ENCODE measurements at regions not wholly inside any gene's neighbourhood (a gene's known extent, or its start where the extent isn't known, plus 50 kb on each side); places are given as distances from the start of the nearest gene placed in this dataset.

GRCh38 chr18:67618061-67618460, 101.5 kb upstream of the DSEL start:
- DNase-seq = no peak

GRCh38 chr18:67615876-67616275, 99.4 kb upstream of the DSEL start:
- no peak for DNase-seq

DNA sequence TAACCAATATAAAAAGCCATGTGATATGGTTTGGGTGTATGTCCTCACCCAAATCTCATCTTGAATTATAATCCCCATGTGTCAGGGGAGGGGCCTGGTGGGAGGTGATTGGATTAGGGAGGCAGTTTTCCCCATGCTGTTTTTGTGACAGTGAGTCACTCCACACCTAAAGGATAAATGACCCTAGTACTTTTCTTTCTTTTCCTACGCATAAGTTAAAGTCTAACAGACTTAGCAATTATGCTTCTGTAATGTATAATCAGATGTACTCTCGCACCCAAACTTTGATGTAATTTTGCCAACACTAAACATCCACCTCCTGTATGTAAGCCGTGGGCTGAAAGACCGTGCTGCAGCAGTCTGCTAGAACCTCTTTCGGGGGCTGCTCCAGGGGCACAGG, 97.2 kb upstream of the DSEL start:
- DNase-seq = no peak

GRCh38 chr18:67612281-67612680, 95.8 kb upstream of the DSEL start:
- no peak for DNase-seq

- DNase-seq = no peak
Observed at GRCh38 chr18:67608615-67609273, 92.2 kb upstream of the DSEL start.

DNA sequence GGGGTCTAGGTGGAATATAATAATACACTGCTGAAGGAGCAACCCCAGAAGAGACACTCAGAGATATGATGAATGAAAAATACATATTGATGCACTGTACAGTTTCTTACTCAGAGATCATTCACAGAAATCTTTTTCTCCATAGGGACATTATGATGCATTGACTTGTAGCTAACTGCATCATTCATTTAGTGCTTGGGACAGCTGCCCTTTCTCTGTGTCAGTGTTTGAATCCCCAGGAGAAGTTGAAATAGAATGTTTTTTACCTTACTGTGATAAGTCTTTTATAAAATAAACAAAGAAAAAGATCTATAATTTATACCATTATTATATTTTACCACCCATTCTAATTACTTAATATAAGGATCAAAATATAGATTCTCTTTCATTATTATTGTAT, 91.7 kb upstream of the DSEL start:
- DNase-seq = no peak

GRCh38 chr18:67600181-67601180, 84.0 kb upstream of the DSEL start:
- no peak for DNase-seq

DNA sequence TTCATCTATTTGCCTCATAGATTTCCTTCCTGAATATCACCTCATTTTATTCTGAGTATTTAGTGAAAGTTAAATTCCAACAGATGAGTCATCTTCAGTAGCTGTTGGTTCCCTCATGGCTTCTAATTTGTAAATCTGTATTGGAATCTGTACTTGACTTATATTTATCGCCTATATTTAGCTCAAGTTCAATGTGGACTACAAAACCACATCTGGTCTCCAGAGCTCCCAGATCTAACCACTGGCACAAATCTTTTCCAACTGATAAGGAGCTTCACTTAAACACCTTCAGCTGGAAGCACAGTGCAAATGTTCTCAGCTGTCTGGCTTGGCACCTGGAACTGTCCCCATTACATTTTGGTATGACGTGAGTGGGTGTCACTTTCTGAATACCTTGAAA, 82.8 kb upstream of the DSEL start:
- DNase-seq = no peak

- DNase-seq = no peak
Observed at GRCh38 chr18:67597759-67598158, 81.2 kb upstream of the DSEL start.

GRCh38 chr18:67596003-67596402, 79.5 kb upstream of the DSEL start:
- DNase-seq = no peak

DNA sequence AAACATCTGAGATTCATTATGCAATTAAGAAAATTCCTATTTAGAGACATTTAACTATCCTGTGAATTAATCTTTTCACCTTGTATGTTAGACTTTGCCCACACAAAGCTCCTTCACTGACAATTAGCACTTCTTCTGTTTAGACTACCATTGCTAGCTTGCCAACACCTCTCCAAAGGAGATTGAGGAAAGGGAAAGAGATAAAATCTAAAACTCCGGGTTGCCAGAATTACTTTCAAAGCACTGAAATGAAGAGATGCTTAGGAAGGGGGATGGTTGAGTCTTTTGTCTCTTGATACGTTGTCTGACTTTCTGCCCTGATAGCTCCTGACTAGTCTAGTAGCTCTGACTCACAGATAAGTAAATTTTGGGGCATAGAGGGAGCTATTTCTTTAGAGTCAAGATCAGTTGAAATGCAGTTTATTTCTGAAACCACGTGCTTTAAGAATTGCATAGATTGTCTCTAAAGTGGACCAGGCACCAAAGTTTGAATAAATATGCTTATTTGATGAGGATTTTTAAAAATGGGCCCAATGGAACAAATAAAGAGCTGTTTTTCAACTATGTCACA, 74.1 kb upstream of the DSEL start:
- no peak for DNase-seq

DNA sequence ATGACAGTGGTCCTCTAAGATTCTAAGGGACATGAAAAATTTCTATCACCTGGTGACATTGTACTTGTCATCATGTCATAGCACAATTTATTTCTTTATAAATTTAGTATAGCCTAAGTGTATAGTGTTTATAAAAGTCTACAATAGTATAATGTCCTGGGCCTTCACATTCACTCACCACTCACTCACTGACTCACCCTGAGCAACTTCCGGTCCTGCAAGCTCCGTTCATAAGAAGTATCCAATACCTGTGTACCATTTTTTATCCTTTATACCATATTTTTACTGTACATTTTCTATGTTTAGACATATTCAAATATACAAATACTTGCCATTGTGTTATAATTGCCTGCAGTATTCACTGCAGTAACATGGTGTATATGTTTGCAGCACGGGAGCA, 72.8 kb upstream of the DSEL start:
- DNase-seq = no peak

DNA sequence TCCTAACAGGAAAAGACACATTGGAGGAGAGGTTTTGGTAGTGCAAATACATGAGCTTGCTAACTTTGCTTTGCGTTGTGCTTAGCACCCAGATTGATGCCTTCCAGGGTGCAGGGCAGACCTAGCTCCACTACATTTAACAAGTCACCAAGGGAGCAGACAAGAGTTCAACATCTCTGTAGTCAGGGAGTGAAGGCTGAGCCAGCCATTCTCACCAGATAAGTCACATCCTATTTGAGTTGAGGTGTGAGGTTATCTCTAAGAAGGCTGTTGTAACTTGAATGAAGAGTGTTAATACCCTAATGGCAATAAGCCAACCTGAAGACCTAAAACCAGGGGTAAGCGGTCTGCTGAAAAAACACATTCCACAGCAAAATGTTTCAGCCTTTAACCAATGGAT, 69.6 kb upstream of the DSEL start:
- DNase-seq = no peak

GRCh38 chr18:67583621-67584020, 67.1 kb upstream of the DSEL start:
- no peak for DNase-seq

GRCh38 chr18:67582488-67582887, 66.0 kb upstream of the DSEL start:
- no peak for DNase-seq

DNA sequence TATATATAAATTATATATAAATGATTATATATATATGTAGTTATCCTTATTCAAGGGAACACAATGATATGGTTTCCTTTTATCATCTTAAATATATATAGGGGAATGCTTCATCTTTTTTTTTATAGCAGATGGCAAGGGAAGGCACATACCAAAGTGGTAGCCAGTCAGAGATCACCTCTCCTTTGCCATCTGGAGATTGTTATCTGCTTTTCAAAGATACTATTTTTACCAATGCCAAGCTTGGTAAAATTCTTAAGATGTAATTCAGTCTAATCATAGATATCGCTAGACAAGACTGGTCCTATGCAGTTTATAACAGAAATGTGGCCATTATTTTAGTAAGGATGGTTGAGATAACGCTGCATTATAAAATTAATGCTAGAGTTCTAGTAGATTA, 64.7 kb upstream of the DSEL start:
- DNase-seq = no peak

DNA sequence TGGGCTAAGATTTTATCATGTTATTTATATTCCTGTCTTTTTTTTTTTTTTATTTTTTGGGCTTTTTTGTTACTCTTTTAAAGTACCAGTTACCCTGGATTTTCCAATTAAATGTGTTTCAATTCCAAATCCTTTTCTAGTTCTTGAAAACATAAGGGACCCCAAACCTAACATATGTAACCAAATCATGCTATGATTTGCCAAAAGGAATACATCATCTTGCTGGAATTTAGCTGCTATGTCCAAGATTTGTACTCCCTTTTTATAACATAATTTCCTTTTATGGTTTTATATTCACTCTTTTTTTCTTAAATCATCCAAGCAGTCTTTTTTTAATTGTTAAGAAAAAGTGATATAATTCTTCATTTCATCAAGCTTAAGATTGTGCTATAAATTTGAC, 60.9 kb upstream of the DSEL start:
- no peak for DNase-seq

DNA sequence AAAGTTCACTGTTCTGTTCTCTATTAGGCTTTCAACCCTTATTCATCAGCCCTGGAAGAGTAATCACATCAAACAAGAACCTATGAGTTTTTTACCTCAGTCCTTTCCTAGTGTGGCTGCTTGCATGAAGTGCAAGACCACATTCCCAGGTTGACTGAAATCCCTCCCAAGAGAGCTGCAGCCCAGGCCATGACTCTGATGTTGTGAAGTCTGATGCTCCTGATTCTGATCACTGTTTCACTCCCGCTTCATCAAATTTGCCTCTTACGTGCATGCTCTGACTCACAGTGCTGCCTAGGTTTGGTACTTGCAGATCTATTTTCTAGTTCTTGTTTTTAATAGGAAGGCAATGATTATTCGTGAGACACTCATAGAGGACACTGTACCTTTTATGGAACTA, 58.2 kb upstream of the DSEL start:
- DNase-seq = peak; percentile 2

- DNase-seq = no peak
Observed at GRCh38 chr18:67568166-67568565, 51.6 kb upstream of the DSEL start.
